Breast epithelium (tissue), 4 donors: ENCODE measurements at regions not wholly inside any gene's neighbourhood (a gene's known extent, or its start where the extent isn't known, plus 50 kb on each side); places are given as distances from the start of the nearest gene placed in this dataset.

Experiments
- DNase-seq, 2 donors: peaks; one replicate each; pipeline ENCODE4 v3.0.0-alpha.2; 2019; ENCODE audit warnings: low spot score in 2 of 2
- H3K27ac ChIP-seq, 2 donors: fragments of 200-600 bp; sonication (generic) in 1 of 2; one replicate each; pipeline ENCODE4 v1.5.1; 2016 to 2019; ENCODE audit warnings: mild to moderate bottlenecking in 1 of 2
- H3K27me3 ChIP-seq, 2 donors: fragments of 200-600 bp; sonication (generic) in 1 of 2; one replicate each; pipeline versions ENCODE4 v1.5.1 to v1.6.0; 2017 to 2019; ENCODE audit warnings: control low read depth in 1 of 2, mild to moderate bottlenecking in 1 of 2
- H3K36me3 ChIP-seq: fragments of 200-600 bp; one replicate; pipeline ENCODE4 v1.5.1; 2019
- H3K4me1 ChIP-seq, 2 donors: fragments of 200-600 bp; sonication (generic); one replicate each; pipeline ENCODE4 v1.5.1; 2016 to 2019; ENCODE audit warnings: control low read depth in 1 of 2
- H3K4me3 ChIP-seq, 3 donors: fragments of 200-600 bp; sonication (generic); 1 replicate in 2 of 3; 2 replicates in 1 of 3; pipeline ENCODE4 v1.5.1; 2016 to 2019; ENCODE audit warnings: mild to moderate bottlenecking in 3 of 3, moderate library complexity in 2 of 3
- H3K9me3 ChIP-seq, 2 donors: fragments of 200-600 bp; sonication (generic) in 1 of 2; one replicate each; pipeline ENCODE4 v1.5.1; 2016 to 2019; ENCODE audit warnings: control low read depth in 1 of 2
- POLR2A ChIP-seq: fragments of 450-650 bp; IDR thresholded peaks from one replicate; pipeline ENCODE4 v1.6.1; 2016; ENCODE audit warnings: antibody characterized with exemption, mild to moderate bottlenecking, moderate library complexity
- POLR2AphosphoS5 ChIP-seq, 3 donors: sonication (generic); formaldehyde crosslinking; IDR thresholded peaks; one replicate each; pipeline ENCODE4 v1.6.1; 2017; ENCODE audit warnings: antibody characterized with exemption in 3 of 3
- intact Hi-C: fragments of 100-400 bp; cut with DNase I; formaldehyde crosslinking; loops from one replicate; pipeline ENCODE4 v1.15.1; 2023; ENCODE audit warnings: low total_unique reads
- TF ChIP-seq, protein P1 (sequence below), 3 donors: fragments of 450-650 bp; IDR thresholded peaks; one replicate each; pipeline ENCODE4 v1.5.1; 2016 to 2017; ENCODE audit warnings: antibody characterized with exemption in 3 of 3, mild to moderate bottlenecking in 3 of 3, moderate library complexity in 3 of 3

DNA sequence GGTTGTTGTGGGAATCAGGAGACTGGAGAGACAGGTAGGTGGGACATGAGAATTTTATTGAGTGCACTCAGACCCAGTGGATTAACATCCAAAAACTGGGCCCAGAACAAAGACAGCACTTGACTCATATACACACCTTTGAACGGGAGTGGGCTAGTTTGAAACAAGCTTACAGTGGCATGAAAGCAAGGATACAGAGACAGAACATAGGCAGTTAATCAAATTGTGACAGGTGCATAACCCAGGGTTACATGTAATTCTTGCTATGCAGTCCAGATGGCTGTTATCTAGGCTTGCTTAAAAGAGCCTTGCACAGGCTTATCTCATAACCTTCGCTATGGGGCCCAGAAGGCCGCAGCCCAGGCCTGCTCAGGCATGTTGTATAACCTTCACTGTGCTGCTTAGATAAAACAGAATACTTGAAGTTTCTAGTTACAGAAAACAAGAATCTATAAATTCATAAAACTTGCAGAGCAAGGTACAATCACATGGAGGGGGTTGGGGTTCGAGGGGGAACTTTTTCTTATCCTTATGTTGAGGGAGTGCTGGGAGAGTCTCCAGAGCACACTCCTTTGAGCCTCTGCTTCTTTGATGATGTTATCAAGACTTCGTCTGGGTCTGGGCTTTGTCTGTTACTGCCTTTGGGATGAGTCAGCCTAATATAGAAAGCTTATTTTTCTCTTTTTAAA is 81.7 kb downstream of the TNFAIP2 start:
- H3K36me3 ChIP-seq, result no peaks in the 10 kb centered on the region
- H3K27me3 ChIP-seq, result no peaks in the 10 kb centered on the region
- no peaks in the 10 kb centered on the region for H3K4me1 ChIP-seq
- TF ChIP-seq, protein P1, sequence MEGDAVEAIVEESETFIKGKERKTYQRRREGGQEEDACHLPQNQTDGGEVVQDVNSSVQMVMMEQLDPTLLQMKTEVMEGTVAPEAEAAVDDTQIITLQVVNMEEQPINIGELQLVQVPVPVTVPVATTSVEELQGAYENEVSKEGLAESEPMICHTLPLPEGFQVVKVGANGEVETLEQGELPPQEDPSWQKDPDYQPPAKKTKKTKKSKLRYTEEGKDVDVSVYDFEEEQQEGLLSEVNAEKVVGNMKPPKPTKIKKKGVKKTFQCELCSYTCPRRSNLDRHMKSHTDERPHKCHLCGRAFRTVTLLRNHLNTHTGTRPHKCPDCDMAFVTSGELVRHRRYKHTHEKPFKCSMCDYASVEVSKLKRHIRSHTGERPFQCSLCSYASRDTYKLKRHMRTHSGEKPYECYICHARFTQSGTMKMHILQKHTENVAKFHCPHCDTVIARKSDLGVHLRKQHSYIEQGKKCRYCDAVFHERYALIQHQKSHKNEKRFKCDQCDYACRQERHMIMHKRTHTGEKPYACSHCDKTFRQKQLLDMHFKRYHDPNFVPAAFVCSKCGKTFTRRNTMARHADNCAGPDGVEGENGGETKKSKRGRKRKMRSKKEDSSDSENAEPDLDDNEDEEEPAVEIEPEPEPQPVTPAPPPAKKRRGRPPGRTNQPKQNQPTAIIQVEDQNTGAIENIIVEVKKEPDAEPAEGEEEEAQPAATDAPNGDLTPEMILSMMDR (IDR thresholded peaks at IDR 0.05), result no peak
- TF ChIP-seq POLR2AphosphoS5 (IDR thresholded peaks at IDR 0.05) (no peak), POLR2A (no peak)
- intact Hi-C loops, result no loop called here
- peaks cover 0 to 10% of the 10 kb centered on the region in 2 donors for H3K9me3 ChIP-seq
- DNase-seq, result no peak
- H3K4me3 ChIP-seq, result no peak overlapping the region
- H3K27ac ChIP-seq, result peak overlapping the region; percentile 62 to 85

DNA sequence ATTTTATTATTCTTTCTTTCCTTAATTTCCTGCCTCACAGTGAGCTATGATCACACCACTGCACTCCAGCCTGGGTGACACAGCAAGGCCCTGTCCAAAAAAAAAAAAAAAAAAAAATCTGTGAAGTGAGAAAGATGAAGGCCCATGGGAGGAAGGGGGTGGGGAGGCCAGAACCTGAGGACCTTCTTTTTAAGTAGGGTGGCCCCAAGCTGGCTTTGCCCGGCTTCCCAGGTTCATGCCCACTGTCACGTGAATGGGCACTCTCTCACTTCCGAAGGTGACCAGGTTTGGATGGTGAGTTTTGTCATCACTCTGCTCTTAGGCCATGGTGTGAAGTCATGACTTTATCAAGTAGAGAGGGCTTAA is 82.3 kb downstream of the TNFAIP2 start:
- Histone ChIP-seq H3K4me3 (peak overlapping the region in 1 of 3 donors; percentile 73), H3K27ac (peak overlapping the region; percentile 85 to 94), H3K36me3 (no peaks in the 10 kb centered on the region), H3K4me1 (no peaks in the 10 kb centered on the region), H3K9me3 (peaks cover 0 to 10% of the 10 kb centered on the region in 2 donors), H3K27me3 (no peaks in the 10 kb centered on the region)
- no peak for DNase-seq
- intact Hi-C loops, result no loop called here
- TF ChIP-seq, protein P1 (IDR thresholded peaks at IDR 0.05), result no peak
- TF ChIP-seq POLR2A (no peak), POLR2AphosphoS5 (IDR thresholded peaks at IDR 0.05) (no peak)

DNA sequence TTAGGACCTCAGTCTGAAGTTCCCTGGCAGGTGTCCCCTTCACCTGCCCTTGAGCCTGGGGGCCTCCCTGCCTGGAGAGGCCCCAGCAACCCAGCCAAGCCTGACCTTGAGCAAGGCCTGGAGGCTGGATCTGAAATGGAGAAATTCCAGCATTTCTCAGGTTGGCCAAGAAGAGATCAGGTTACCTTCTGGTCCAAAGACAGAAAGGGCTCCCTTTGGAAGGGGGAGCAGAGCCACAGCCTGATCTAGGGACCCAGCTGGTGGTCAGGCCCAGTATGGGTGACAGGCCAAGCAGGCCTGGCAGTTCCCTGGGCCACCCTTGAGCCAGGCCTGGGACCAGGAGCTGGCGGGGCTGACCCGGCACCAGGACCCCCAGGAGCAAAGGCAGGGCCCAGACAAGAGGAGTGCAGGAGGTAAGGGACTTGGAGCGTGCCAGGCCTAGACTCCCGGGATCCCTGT is 82.8 kb downstream of the TNFAIP2 start:
- DNase-seq, result no peak
- H3K27ac ChIP-seq, result peak overlapping the region; percentile 85 to 94
- no peaks in the 10 kb centered on the region for H3K36me3 ChIP-seq
- no peaks in the 10 kb centered on the region for H3K4me1 ChIP-seq
- peak overlapping the region; percentile 52 to 73 (median 55) for H3K4me3 ChIP-seq
- TF ChIP-seq POLR2A (no peak), POLR2AphosphoS5 (IDR thresholded peaks at IDR 0.05) (peak in 1 of 3 donors; percentile 35)
- TF ChIP-seq, protein P1 (IDR thresholded peaks at IDR 0.05), result no peak
- intact Hi-C loops, result no loop called here
- H3K27me3 ChIP-seq, result no peaks in the 10 kb centered on the region
- peaks cover 0 to 10% of the 10 kb centered on the region in 2 donors for H3K9me3 ChIP-seq

DNA sequence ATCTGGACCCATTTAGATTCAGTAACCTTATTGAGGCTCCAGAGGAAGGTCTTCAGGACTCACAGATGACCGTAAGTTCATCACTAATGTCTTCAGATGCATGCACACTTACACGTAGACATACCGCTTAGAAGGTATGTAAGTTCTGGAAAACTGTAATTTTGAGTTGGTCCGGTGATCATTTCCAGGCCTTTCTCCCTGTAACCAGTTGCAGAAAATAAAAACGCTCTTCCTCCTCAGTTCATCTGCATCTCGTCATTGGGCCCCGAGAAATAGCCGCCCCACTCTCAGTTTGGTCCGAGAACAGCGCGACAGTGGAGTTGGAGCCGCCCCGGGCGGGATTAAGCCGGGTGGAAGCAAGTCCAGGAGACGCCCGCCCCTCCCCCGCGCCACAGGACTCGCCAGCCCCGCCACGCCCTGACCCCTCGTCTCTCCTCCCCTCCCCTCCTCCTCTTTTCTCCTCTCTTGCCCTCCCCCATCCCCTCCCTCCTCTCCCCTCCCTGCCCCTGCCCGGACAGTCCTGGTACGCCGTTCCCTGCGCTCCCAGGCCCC is 83.7 kb downstream of the TNFAIP2 start:
- DNase-seq, result peak; percentile 65 to 68
- H3K4me1 ChIP-seq, result no peaks in the 10 kb centered on the region
- H3K27ac ChIP-seq, result peak overlapping the region; percentile 85 to 94
- TF ChIP-seq POLR2A, result no peak
- TF ChIP-seq, protein P1 (IDR thresholded peaks at IDR 0.05), result no peak
- no peak for TF ChIP-seq POLR2AphosphoS5 (IDR thresholded peaks at IDR 0.05)
- peaks cover 0 to 10% of the 10 kb centered on the region in 2 donors for H3K9me3 ChIP-seq
- intact Hi-C loops, result no loop called here
- H3K36me3 ChIP-seq, result no peaks in the 10 kb centered on the region
- no peaks in the 10 kb centered on the region for H3K27me3 ChIP-seq
- peak overlapping the region; percentile 52 to 73 (median 55) for H3K4me3 ChIP-seq

DNA sequence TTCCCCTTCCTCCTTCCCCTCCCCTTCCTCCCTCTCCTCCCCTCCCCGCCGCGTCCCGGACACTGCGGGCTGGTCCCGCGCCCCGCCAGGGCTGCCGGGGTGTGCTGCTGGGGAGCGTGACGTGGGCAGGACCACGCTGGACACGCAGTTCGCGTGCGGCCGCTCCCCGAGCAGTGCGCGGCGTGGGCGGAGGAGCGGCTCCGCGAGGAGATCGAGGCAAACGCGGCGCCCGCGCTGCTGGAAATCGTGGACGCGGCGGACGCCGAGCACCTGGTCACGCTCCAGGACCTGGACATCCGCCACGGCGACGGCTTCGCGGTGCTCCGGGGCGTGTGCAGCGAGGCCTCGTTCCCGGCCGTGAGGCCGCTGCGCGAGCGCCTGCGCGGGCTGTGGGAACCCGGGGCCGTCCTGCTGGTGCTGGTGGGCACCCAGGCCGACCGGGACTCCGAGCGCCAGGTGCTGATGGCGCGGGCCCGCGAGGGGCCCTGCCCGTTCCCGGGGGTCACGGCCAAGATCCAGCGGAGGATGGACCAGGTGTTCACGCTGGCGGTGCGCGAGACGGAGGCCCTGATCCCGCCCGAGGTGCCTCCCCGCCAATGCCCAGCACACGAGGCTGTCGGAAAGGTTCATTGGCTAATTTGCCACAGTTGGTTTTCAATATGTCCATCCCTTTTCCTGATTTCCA is 84.3 kb downstream of the TNFAIP2 start:
- TF ChIP-seq POLR2AphosphoS5 (IDR thresholded peaks at IDR 0.05), result peak in 1 of 3 donors; percentile 8
- TF ChIP-seq, protein P1 (IDR thresholded peaks at IDR 0.05), result no peak
- Histone ChIP-seq H3K4me1 (no peaks in the 10 kb centered on the region), H3K4me3 (peak overlapping the region; percentile 52 to 73 (median 55)), H3K27ac (peak overlapping the region; percentile 85 to 94), H3K9me3 (peaks cover 0 to 10% of the 10 kb centered on the region in 2 donors), H3K36me3 (no peaks in the 10 kb centered on the region), H3K27me3 (no peaks in the 10 kb centered on the region)
- DNase-seq, result no peak
- intact Hi-C loops, result no loop called here
